RWPE2 (cell line): ENCODE measurements at regions not wholly inside any gene's neighbourhood (a gene's known extent, or its start where the extent isn't known, plus 50 kb on each side); places are given as distances from the start of the nearest gene placed in this dataset.

Experiments used
- ATAC-seq: fragments of 200-7000 bp; cut with Tn5 transposase; 3 replicates; pipeline ENCODE4 v1.9.1; 2021; ENCODE audit warnings: low read depth
- DNase-seq: peaks from one replicate; pipeline ENCODE4 v3.0.0-alpha.2; 2020; ENCODE audit warnings: low spot score
- H3K27ac ChIP-seq: fragments of 450-650 bp; 2 replicates; pipeline ENCODE4 v1.5.1; 2017; ENCODE audit warnings: mild to moderate bottlenecking; ENCODE audit not compliant: poor library complexity, severe bottlenecking
- H3K27me3 ChIP-seq: fragments of 250-450 bp; sonication (Bioruptor Pico); 2 replicates; pipeline ENCODE4 v1.5.1; 2021; ENCODE audit warnings: mild to moderate bottlenecking, moderate library complexity; ENCODE audit not compliant: insufficient read depth, poor library complexity, severe bottlenecking
- H3K36me3 ChIP-seq: fragments of 250-450 bp; sonication (Bioruptor Pico); 2 replicates; pipeline ENCODE4 v1.5.1; 2020; ENCODE audit warnings: low read depth, mild to moderate bottlenecking, moderate library complexity
- H3K4me1 ChIP-seq: fragments of 250-450 bp; sonication (Bioruptor Pico); 2 replicates; pipeline ENCODE4 v1.5.1; 2021; ENCODE audit warnings: mild to moderate bottlenecking, moderate library complexity; ENCODE audit not compliant: insufficient read depth, poor library complexity, severe bottlenecking
- H3K4me3 ChIP-seq: fragments of 250-450 bp; sonication (Bioruptor Pico); 2 replicates; pipeline ENCODE4 v1.5.1; 2021; ENCODE audit warnings: mild to moderate bottlenecking, moderate library complexity; ENCODE audit not compliant: severe bottlenecking
- H3K9me3 ChIP-seq: fragments of 250-450 bp; sonication (Bioruptor Pico); 2 replicates; pipeline ENCODE4 v1.5.1; 2021; ENCODE audit warnings: mild to moderate bottlenecking, moderate library complexity; ENCODE audit not compliant: severe bottlenecking
- TF ChIP-seq, protein P1 (sequence below): fragments of 450-650 bp; IDR thresholded peaks from one replicate; pipeline ENCODE4 v1.5.1; 2017; ENCODE audit warnings: mild to moderate bottlenecking, moderate library complexity; ENCODE audit not compliant: poor library complexity, severe bottlenecking

DNA sequence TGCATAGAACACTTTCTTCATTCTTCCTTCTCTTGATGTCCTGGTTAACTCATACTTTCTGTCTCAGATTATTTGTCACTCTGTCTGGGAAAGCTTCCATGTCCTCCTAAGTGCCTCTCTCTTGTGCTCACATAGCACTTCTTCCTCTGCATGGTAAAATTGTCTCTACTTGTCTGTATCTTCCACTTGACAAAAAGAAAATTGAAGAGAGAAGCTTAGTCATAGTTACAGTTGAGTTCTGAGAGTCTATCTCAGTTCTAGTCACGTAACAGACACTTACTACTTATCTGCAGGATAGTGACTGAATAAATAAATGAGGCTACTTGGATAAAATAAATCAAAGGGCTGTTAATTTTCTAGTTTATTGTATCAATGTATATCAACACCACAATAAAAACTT, 458.1 kb downstream of the HTR7 start:
- no peak for ATAC-seq
- TF ChIP-seq, protein P1, sequence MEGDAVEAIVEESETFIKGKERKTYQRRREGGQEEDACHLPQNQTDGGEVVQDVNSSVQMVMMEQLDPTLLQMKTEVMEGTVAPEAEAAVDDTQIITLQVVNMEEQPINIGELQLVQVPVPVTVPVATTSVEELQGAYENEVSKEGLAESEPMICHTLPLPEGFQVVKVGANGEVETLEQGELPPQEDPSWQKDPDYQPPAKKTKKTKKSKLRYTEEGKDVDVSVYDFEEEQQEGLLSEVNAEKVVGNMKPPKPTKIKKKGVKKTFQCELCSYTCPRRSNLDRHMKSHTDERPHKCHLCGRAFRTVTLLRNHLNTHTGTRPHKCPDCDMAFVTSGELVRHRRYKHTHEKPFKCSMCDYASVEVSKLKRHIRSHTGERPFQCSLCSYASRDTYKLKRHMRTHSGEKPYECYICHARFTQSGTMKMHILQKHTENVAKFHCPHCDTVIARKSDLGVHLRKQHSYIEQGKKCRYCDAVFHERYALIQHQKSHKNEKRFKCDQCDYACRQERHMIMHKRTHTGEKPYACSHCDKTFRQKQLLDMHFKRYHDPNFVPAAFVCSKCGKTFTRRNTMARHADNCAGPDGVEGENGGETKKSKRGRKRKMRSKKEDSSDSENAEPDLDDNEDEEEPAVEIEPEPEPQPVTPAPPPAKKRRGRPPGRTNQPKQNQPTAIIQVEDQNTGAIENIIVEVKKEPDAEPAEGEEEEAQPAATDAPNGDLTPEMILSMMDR: no peak
- Histone ChIP-seq H3K4me3 (no peak overlapping the region), H3K9me3 (no peaks in the 10 kb centered on the region), H3K27ac (no peak overlapping the region), H3K27me3 (no peaks in the 10 kb centered on the region), H3K36me3 (no peaks in the 10 kb centered on the region), H3K4me1 (no peaks in the 10 kb centered on the region)
- DNase-seq: no peak

DNA sequence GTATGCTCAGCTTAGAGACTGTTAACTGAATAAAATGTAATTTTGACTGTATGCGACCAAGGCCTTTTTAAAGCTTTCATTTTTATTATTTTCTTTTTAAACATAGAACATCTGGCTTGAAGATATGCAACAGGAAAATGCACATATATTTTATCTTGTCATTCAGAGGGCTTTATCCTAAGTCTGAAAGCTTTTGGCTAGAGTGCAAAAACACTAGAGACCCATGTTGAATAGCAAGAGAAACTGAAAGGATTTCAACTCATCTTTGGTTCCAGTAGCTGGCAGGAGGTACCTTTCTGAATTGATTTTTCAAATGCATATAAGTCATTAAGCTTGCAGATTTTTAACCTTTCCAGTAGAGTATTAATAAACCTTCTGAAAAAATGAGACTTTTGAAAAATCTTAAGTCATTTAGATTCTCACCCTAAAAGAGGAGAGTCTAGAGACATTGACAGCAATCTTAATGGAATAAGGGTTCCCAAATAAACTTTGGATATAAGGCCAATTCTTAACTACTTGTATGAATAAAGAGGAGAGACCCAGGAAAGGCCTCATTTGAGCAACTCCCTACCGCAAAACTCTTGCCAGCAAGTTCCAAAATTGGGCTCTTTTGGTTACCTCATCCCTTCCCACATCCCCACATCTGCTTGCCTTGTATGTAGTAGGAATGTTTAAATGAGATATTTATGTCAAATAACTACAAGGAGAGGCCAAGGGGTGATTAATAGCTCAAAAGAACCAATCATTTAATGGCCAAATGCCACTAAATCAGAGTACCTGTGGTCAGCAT, 454.4 kb downstream of the HTR7 start:
- no peaks in the 10 kb centered on the region for H3K9me3 ChIP-seq
- no peaks in the 10 kb centered on the region for H3K36me3 ChIP-seq
- ATAC-seq (no peak), DNase-seq (no peak)
- TF ChIP-seq, protein P1: no peak
- H3K27ac ChIP-seq: no peak overlapping the region
- H3K4me1 ChIP-seq: peaks cover 13% of the 10 kb centered on the region
- H3K4me3 ChIP-seq: no peak overlapping the region
- no peaks in the 10 kb centered on the region for H3K27me3 ChIP-seq

DNA sequence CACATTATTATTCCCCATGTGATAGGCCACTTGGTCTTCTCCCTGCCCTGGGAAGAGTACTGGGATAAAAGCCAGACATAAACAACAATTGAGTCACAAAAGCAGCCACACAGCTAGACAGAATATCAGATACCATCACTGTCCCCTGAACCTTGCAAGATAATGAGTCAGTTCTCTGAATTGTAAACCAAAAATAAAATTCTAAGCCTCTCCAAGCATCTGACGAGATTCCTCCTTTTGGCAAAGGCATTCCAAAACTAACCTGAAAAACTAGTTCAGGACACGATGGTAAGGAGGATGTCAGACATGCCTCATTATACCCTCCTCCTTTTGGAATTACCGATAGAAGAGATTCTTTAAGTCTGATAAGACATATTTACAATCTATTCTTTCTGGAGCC, 450.7 kb downstream of the HTR7 start:
- H3K4me1 ChIP-seq: peaks cover 17% of the 10 kb centered on the region
- H3K27ac ChIP-seq: peak overlapping the region; percentile 27
- DNase-seq (no peak), ATAC-seq (peak; percentile 73)
- TF ChIP-seq, protein P1: no peak
- H3K27me3 ChIP-seq: no peaks in the 10 kb centered on the region
- no peaks in the 10 kb centered on the region for H3K9me3 ChIP-seq
- H3K4me3 ChIP-seq: no peak overlapping the region
- H3K36me3 ChIP-seq: no peaks in the 10 kb centered on the region

DNA sequence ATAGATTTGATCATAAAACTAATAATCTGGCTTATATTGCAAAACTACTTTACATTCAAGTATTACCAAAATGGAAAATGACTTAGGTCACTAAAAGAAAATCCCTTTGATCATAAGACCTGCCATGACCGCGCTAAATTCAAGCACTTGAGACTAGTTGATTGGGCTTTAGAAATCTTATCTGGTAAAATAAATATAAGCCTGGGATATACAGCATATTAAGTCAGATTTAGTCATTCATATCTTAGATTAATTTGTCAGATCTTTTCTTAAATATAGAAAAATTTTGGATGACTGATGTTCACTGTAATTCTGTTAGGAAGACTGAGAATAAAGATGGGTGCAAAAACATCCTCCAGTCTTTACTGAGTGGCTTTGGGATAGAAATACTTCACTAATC, 450.0 kb downstream of the HTR7 start:
- H3K4me1 ChIP-seq: peaks cover 22% of the 10 kb centered on the region
- H3K27ac ChIP-seq: peak overlapping the region; percentile 27
- DNase-seq: no peak
- no peaks in the 10 kb centered on the region for H3K36me3 ChIP-seq
- TF ChIP-seq, protein P1: no peak
- H3K27me3 ChIP-seq: no peaks in the 10 kb centered on the region
- no peak for ATAC-seq
- no peaks in the 10 kb centered on the region for H3K9me3 ChIP-seq
- no peak overlapping the region for H3K4me3 ChIP-seq

DNA sequence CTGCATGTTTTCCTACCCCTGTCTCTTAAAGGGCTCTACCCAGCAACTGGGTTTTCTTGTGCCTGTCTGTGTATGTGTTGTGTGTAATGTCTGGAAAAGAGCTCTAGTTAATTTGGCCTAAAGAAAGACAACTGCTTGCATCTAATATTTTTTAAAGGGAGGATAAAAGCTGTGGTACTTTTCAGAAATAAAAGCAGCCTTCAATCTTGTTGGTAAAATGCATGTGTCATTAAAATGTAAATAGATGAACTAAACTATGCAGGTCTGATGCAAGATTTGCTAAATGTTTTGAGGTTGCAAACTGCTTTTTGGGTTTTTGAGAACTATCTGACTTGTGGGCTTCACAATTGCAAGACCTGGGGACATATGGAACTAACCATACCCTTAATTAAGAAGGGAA, 445.3 kb downstream of the HTR7 start:
- Histone ChIP-seq H3K4me3 (no peak overlapping the region), H3K27me3 (no peaks in the 10 kb centered on the region), H3K36me3 (no peaks in the 10 kb centered on the region), H3K4me1 (peaks cover 30% of the 10 kb centered on the region), H3K9me3 (no peaks in the 10 kb centered on the region), H3K27ac (peak overlapping the region; percentile 43)
- DNase-seq (no peak), ATAC-seq (no peak)
- TF ChIP-seq, protein P1: no peak
